A673 (cell line): ENCODE measurements at regions not wholly inside any gene's neighbourhood (a gene's known extent, or its start where the extent isn't known, plus 50 kb on each side); places are given as distances from the start of the nearest gene placed in this dataset.

Source experiments
- BruUV-seq: library from RNA; stranded (reverse); fragments of 400-500 nt; replicated peaks from 2 replicates; lab custom pipeline; 2021; lab: Mats Ljungman, UMichigan
- CTCF ChIA-PET: fragments of 300-600 bp; sonication (Branson Sonifier 250); formaldehyde crosslinking; loops from one replicate; lab custom pipeline; 2022; ENCODE audit warnings: antibody characterized with exemption; lab: Charles Lee
- POLR2A ChIA-PET: fragments of 300-600 bp; sonication (Branson Sonifier 250); formaldehyde crosslinking; loops from one replicate; lab custom pipeline; 2022; ENCODE audit warnings: antibody characterized with exemption; ENCODE audit not compliant: low non-redundant PET; lab: Charles Lee
- DNase-seq: peaks from one replicate; pipeline ENCODE4 v3.0.0-alpha.2; 2015; ENCODE audit warnings: low spot score
- H3K27ac ChIP-seq: fragments of 200-600 bp; sonication (generic); 2 replicates; pipeline ENCODE4 v1.5.1; 2016; ENCODE audit warnings: mixed run types, low read depth, mild to moderate bottlenecking, mixed read lengths, antibody characterized with exemption, low read length; ENCODE audit not compliant: poor library complexity, severe bottlenecking
- H3K27me3 ChIP-seq: fragments of 200-600 bp; sonication (generic); replicated peaks from 2 replicates; pipeline ENCODE4 v1.6.1; 2017; ENCODE audit warnings: mixed run types, low read depth, mild to moderate bottlenecking, mixed read lengths, antibody characterized with exemption, low read length; ENCODE audit not compliant: insufficient read depth, poor library complexity
- H3K36me3 ChIP-seq: fragments of 200-600 bp; sonication (generic); 2 replicates; pipeline ENCODE4 v1.6.1; 2016; ENCODE audit warnings: mixed run types, mild to moderate bottlenecking, mixed read lengths, antibody characterized with exemption, low read length; ENCODE audit not compliant: insufficient read depth, poor library complexity, severe bottlenecking
- H3K4me1 ChIP-seq: fragments of 200-600 bp; sonication (generic); 2 replicates; pipeline ENCODE4 v1.6.1; 2017; ENCODE audit warnings: mixed run types, mild to moderate bottlenecking, mixed read lengths, antibody characterized with exemption, low read length; ENCODE audit not compliant: insufficient read depth, poor library complexity, severe bottlenecking
- H3K4me3 ChIP-seq: fragments of 200-600 bp; sonication (generic); 2 replicates; pipeline ENCODE4 v1.5.1; 2016; ENCODE audit warnings: low read depth, mixed run types, mild to moderate bottlenecking, mixed read lengths, low read length; ENCODE audit not compliant: poor library complexity, severe bottlenecking
- H3K9me3 ChIP-seq: fragments of 200-600 bp; sonication (generic); 2 replicates; pipeline ENCODE4 v1.6.1; 2016; ENCODE audit warnings: mixed run types, low read depth, mild to moderate bottlenecking, mixed read lengths, antibody characterized with exemption, low read length; ENCODE audit not compliant: poor library complexity, severe bottlenecking
- EZH2 ChIP-seq: fragments of 200-600 bp; sonication (generic); IDR thresholded peaks from 2 replicates; pipeline ENCODE4 v1.6.1; 2017; ENCODE audit warnings: borderline replicate concordance, low read depth, mild to moderate bottlenecking, mixed read lengths, antibody characterized with exemption, low read length; ENCODE audit not compliant: poor library complexity, severe bottlenecking
- intact Hi-C: fragments of 100-400 bp; cut with micrococcal nuclease; formaldehyde crosslinking; loops from one replicate; pipeline ENCODE4 v1.10.0; 2022; ENCODE audit not compliant: unreplicated experiment
- TF ChIP-seq, protein P1 (sequence below): fragments of 300-800, 200-600 bp; sonication (generic); conservative IDR thresholded peaks from 2 replicates; pipeline ENCODE4 v1.5.1; 2017; ENCODE audit warnings: low read depth, mild to moderate bottlenecking, antibody characterized with exemption, low read length, moderate library complexity, mixed read lengths

DNA sequence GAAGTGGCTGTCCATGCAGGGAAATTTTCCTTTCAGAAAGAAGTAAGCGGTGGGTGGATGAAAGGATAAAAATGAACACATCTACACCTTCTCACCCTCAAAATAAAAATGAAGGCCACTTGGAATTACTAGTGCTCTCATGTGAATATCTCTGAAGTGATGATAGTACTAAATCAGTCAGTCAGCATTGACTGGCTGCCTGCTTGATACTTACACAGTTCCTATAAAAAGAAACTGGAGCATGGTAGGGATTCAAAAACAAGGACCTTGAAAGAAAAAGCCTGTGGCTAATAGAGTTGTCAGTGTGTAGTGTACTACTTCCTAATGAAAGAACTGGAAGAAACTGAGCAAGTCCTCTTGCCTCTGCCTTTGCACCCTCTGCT, 239.7 kb downstream of the HLX start:
- H3K9me3 ChIP-seq, result no peaks in the 10 kb centered on the region
- POLR2A ChIA-PET, result no interaction called here
- intact Hi-C loops, result no loop called here
- H3K4me1 ChIP-seq, result no peaks in the 10 kb centered on the region
- no peak for DNase-seq
- TF ChIP-seq EZH2, result no peak
- TF ChIP-seq, protein P1, sequence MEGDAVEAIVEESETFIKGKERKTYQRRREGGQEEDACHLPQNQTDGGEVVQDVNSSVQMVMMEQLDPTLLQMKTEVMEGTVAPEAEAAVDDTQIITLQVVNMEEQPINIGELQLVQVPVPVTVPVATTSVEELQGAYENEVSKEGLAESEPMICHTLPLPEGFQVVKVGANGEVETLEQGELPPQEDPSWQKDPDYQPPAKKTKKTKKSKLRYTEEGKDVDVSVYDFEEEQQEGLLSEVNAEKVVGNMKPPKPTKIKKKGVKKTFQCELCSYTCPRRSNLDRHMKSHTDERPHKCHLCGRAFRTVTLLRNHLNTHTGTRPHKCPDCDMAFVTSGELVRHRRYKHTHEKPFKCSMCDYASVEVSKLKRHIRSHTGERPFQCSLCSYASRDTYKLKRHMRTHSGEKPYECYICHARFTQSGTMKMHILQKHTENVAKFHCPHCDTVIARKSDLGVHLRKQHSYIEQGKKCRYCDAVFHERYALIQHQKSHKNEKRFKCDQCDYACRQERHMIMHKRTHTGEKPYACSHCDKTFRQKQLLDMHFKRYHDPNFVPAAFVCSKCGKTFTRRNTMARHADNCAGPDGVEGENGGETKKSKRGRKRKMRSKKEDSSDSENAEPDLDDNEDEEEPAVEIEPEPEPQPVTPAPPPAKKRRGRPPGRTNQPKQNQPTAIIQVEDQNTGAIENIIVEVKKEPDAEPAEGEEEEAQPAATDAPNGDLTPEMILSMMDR, result no peak
- no TSS peak for BruUV-seq
- no peak overlapping the region for H3K4me3 ChIP-seq
- H3K27me3 ChIP-seq, result no peaks in the 10 kb centered on the region
- CTCF ChIA-PET, result no interaction called here
- no peak overlapping the region for H3K27ac ChIP-seq
- H3K36me3 ChIP-seq, result no peaks in the 10 kb centered on the region

- POLR2A ChIA-PET, result no interaction called here
- H3K27me3 ChIP-seq, result no peaks in the 10 kb centered on the region
Measured at GRCh38 chr1:221122501-221122900, 243.3 kb downstream of the HLX start.

DNA sequence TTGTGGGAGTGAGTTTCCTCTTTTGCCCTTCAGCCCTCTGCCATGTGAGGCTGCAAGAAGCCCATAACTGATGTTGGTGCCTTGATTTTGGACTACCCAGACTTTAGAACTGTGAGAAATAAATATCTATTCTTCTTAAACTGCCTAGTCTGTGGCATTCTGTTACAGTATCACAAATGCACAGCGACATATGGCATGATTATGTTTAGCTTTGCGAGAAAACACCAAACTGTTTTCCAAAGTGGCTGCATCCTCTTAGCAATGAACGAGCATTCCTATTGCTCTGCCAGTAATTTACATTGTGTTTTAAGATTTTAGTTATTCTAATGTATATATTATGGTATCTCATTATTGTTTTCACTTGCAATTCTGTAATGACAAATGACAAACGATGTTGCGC, 246.7 kb downstream of the HLX start:
- H3K27ac ChIP-seq, result no peak overlapping the region
- no peak for TF ChIP-seq EZH2
- TF ChIP-seq, protein P1, result no peak
- DNase-seq, result no peak
- CTCF ChIA-PET, result no interaction called here
- no peaks in the 10 kb centered on the region for H3K27me3 ChIP-seq
- intact Hi-C loops, result no loop called here
- H3K9me3 ChIP-seq, result no peaks in the 10 kb centered on the region
- H3K36me3 ChIP-seq, result no peaks in the 10 kb centered on the region
- POLR2A ChIA-PET, result no interaction called here
- no peak overlapping the region for H3K4me3 ChIP-seq
- H3K4me1 ChIP-seq, result no peaks in the 10 kb centered on the region
- no TSS peak for BruUV-seq

More at GRCh38 chr1:221122501-221122900, 243.3 kb downstream of the HLX start:
- intact Hi-C loops, result no loop called here
- H3K4me1 ChIP-seq, result no peaks in the 10 kb centered on the region
- H3K4me3 ChIP-seq, result no peak overlapping the region
- CTCF ChIA-PET, result no interaction called here
- no peaks in the 10 kb centered on the region for H3K36me3 ChIP-seq
- DNase-seq, result no peak
- no peak overlapping the region for H3K27ac ChIP-seq
- BruUV-seq, result no TSS peak
- no peaks in the 10 kb centered on the region for H3K9me3 ChIP-seq
- no peak for TF ChIP-seq EZH2

- POLR2A ChIA-PET, result no interaction called here
- CTCF ChIA-PET, result no interaction called here
- DNase-seq, result no peak
Measured at GRCh38 chr1:221137666-221138065, 258.4 kb downstream of the HLX start.

More at GRCh38 chr1:221137666-221138065, 258.4 kb downstream of the HLX start:
- Histone ChIP-seq H3K27ac (no peak overlapping the region), H3K4me3 (no peak overlapping the region), H3K9me3 (no peaks in the 10 kb centered on the region), H3K36me3 (no peaks in the 10 kb centered on the region), H3K27me3 (no peaks in the 10 kb centered on the region), H3K4me1 (no peaks in the 10 kb centered on the region)
- BruUV-seq, result no TSS peak
- intact Hi-C loops, result no loop called here
- TF ChIP-seq EZH2, result no peak
- TF ChIP-seq, protein P1, result no peak
